ENCODE measurements at regions not wholly inside any gene's neighbourhood (a gene's known extent, or its start where the extent isn't known, plus 50 kb on each side); places are given as distances from the start of the nearest gene placed in this dataset.

GRCh38 chr13:73997964-73998363, 136.2 kb downstream of the KLF12 start:
- no peak for DNase-seq

GRCh38 chr13:73996569-73996968, 137.6 kb downstream of the KLF12 start:
- DNase-seq, result no peak

- no peak for DNase-seq
Measured at GRCh38 chr13:73995736-73996135, 138.5 kb downstream of the KLF12 start.

GRCh38 chr13:73993661-73994060, 140.5 kb downstream of the KLF12 start:
- peak; percentile 32 for DNase-seq

GRCh38 chr13:73991884-73992283, 142.3 kb downstream of the KLF12 start:
- peak; percentile 52 for DNase-seq

- no peak for DNase-seq
Measured at GRCh38 chr13:73991384-73991783, 142.8 kb downstream of the KLF12 start.

GRCh38 chr13:73989244-73989843, 144.9 kb downstream of the KLF12 start:
- DNase-seq, result no peak

GRCh38 chr13:73988461-73988860, 145.7 kb downstream of the KLF12 start:
- no peak for DNase-seq

- DNase-seq, result no peak
Measured at GRCh38 chr13:73987618-73988017, 146.6 kb downstream of the KLF12 start.

- DNase-seq, result no peak
Measured at GRCh38 chr13:73985783-73986182, 148.4 kb downstream of the KLF12 start.

GRCh38 chr13:73984949-73985691, 149.1 kb downstream of the KLF12 start:
- no peak for DNase-seq

GRCh38 chr13:73984201-73984600, 150.0 kb downstream of the KLF12 start:
- no peak for DNase-seq

GRCh38 chr13:73983109-73983508, 151.1 kb downstream of the KLF12 start:
- DNase-seq, result no peak

- no peak for DNase-seq
Measured at GRCh38 chr13:73981595-73981994, 152.6 kb downstream of the KLF12 start.

- no peak for DNase-seq
Measured at GRCh38 chr13:73975767-73976166, 158.4 kb downstream of the KLF12 start.

- no peak for DNase-seq
Measured at GRCh38 chr13:73974051-73974450, 160.2 kb downstream of the KLF12 start.

- no peak for DNase-seq
Measured at GRCh38 chr13:73973156-73973555, 161.0 kb downstream of the KLF12 start.

GRCh38 chr13:73972545-73972944, 161.7 kb downstream of the KLF12 start:
- DNase-seq, result no peak

GRCh38 chr13:73971481-73971880, 162.7 kb downstream of the KLF12 start:
- DNase-seq, result no peak

- no peak for DNase-seq
Measured at GRCh38 chr13:73970421-73971055, 163.7 kb downstream of the KLF12 start.

- DNase-seq, result no peak
Measured at GRCh38 chr13:73967397-73968165, 166.6 kb downstream of the KLF12 start.

- DNase-seq, result no peak
Measured at GRCh38 chr13:73966331-73966730, 167.9 kb downstream of the KLF12 start.

- no peak for DNase-seq
Measured at GRCh38 chr13:73962284-73962683, 171.9 kb downstream of the KLF12 start.

- no peak for DNase-seq
Measured at GRCh38 chr13:73961181-73961580, 173.0 kb downstream of the KLF12 start.

Measured in DMS53 (cell line).